Stimulated activated CD4-positive, alpha-beta T cell treated with anti-CD3 and anti-CD28 coated beads, TNF-alpha, amount 100 ng/mL, for 24 hours (primary cell): ENCODE measurements at regions not wholly inside any gene's neighbourhood (a gene's known extent, or its start where the extent isn't known, plus 50 kb on each side); places are given as distances from the start of the nearest gene placed in this dataset.

Source experiments
- DNase-seq, 3 experiments: peaks; one replicate each; pipeline ENCODE4 v3.0.0-alpha.2; 2020; ENCODE audit warnings: low read depth in 3 of 3

- no peak for DNase-seq
Measured at GRCh38 chr7:130912082-130912861, 178.3 kb upstream of the KLF14 start.

- DNase-seq = peak; percentile 68 to 79 (median 76)
Measured at GRCh38 chr7:130912862-130913638, 179.0 kb upstream of the KLF14 start.

GRCh38 chr7:130913639-130914553 lies 179.9 kb upstream of the KLF14 start:
- no peak for DNase-seq

- DNase-seq = no peak
Measured at GRCh38 chr7:130914554-130915294, 180.7 kb upstream of the KLF14 start.

- DNase-seq = no peak
Measured at GRCh38 chr7:130917669-130918128, 183.7 kb upstream of the KLF14 start.

- no peak for DNase-seq
Measured at GRCh38 chr7:130918129-130919052, 184.4 kb upstream of the KLF14 start.

- no peak for DNase-seq
Measured at GRCh38 chr7:130919316-130920103, 185.5 kb upstream of the KLF14 start.

GRCh38 chr7:130920122-130920521 lies 186.1 kb upstream of the KLF14 start:
- no peak for DNase-seq

- no peak for DNase-seq
Measured at GRCh38 chr7:130921391-130922180, 187.6 kb upstream of the KLF14 start.

GRCh38 chr7:130922206-130923112 lies 188.5 kb upstream of the KLF14 start:
- no peak for DNase-seq

GRCh38 chr7:130923365-130923764 lies 189.4 kb upstream of the KLF14 start:
- DNase-seq = no peak

- DNase-seq = no peak
Measured at GRCh38 chr7:130923930-130924329, 189.9 kb upstream of the KLF14 start.

GRCh38 chr7:130925136-130925794 lies 191.3 kb upstream of the KLF14 start:
- no peak for DNase-seq

- DNase-seq = no peak
Measured at GRCh38 chr7:130926001-130926691, 192.1 kb upstream of the KLF14 start.

GRCh38 chr7:130927062-130927461 lies 193.1 kb upstream of the KLF14 start:
- DNase-seq = no peak

- no peak for DNase-seq
Measured at GRCh38 chr7:130927564-130927963, 193.6 kb upstream of the KLF14 start.
